Activated T-helper 1 cell treated with anti-CD3 and anti-CD28 coated beads, Interleukin-12 subunit alpha, Interleukin-12 subunit beta, Interleukin-2, Interleukin-4 antibody, amounts not matched to agents 30 ng/mL and 10 ng/mL and 1 ng/mL, durations not matched to agents 14 hours and 24 hours and 36 hours (primary cell): ENCODE measurements at regions not wholly inside any gene's neighbourhood (a gene's known extent, or its start where the extent isn't known, plus 50 kb on each side); places are given as distances from the start of the nearest gene placed in this dataset.

ENCODE experiments used
- DNase-seq: peaks from one replicate; pipeline ENCODE4 v3.0.0; 2021; ENCODE audit warnings: low spot score
- H3K27ac Mint-ChIP-seq: one replicate; pipeline ENCODE4 v1.8.0; 2021; ENCODE audit warnings: mild to moderate bottlenecking, mixed read lengths
- H3K27me3 Mint-ChIP-seq: one replicate; pipeline ENCODE4 v1.8.0; 2022; ENCODE audit warnings: mild to moderate bottlenecking, moderate library complexity, mixed read lengths; ENCODE audit not compliant: insufficient read depth
- H3K36me3 Mint-ChIP-seq: one replicate; pipeline ENCODE4 v1.8.0; 2021; ENCODE audit warnings: low read depth, mixed read lengths
- H3K4me1 Mint-ChIP-seq: one replicate; pipeline ENCODE4 v1.8.0; 2021; ENCODE audit warnings: low read depth, mixed read lengths
- H3K4me3 Mint-ChIP-seq: one replicate; pipeline ENCODE4 v1.8.0; 2021; ENCODE audit warnings: mild to moderate bottlenecking, moderate library complexity, mixed read lengths
- H3K9me3 Mint-ChIP-seq: one replicate; pipeline ENCODE4 v1.8.0; 2021; ENCODE audit warnings: mixed read lengths
- intact Hi-C: fragments of 100-400 bp; cut with micrococcal nuclease; formaldehyde crosslinking; loops from one replicate; pipeline ENCODE4 v1.15.1; 2024

- Mint-ChIP-seq H3K27me3 (peaks cover 5% of the 10 kb centered on the region), H3K4me1 (no peaks in the 10 kb centered on the region), H3K9me3 (no peaks in the 10 kb centered on the region), H3K27ac (no peak overlapping the region), H3K36me3 (no peaks in the 10 kb centered on the region), H3K4me3 (no peak overlapping the region)
- intact Hi-C loops: no loop called here
- DNase-seq: no peak
Observed at GRCh38 chr9:80107931-80108660, 536.3 kb downstream of the TLE4 start.

GRCh38 chr9:80097476-80097875 is 525.7 kb downstream of the TLE4 start:
- no peaks in the 10 kb centered on the region for H3K9me3 Mint-ChIP-seq
- no peak for DNase-seq
- H3K27ac Mint-ChIP-seq: no peak overlapping the region

GRCh38 chr9:80094176-80094771 is 522.5 kb downstream of the TLE4 start:
- no peaks in the 10 kb centered on the region for H3K36me3 Mint-ChIP-seq
- H3K4me1 Mint-ChIP-seq: no peaks in the 10 kb centered on the region
- H3K9me3 Mint-ChIP-seq: no peaks in the 10 kb centered on the region
- intact Hi-C loops: no loop called here
- H3K27me3 Mint-ChIP-seq: no peaks in the 10 kb centered on the region
- no peak for DNase-seq
- H3K4me3 Mint-ChIP-seq: no peak overlapping the region
- no peak overlapping the region for H3K27ac Mint-ChIP-seq

More at GRCh38 chr9:80097476-80097875, 525.7 kb downstream of the TLE4 start:
- Mint-ChIP-seq H3K4me3 (no peak overlapping the region), H3K27me3 (no peaks in the 10 kb centered on the region), H3K36me3 (no peaks in the 10 kb centered on the region), H3K4me1 (no peaks in the 10 kb centered on the region)
- intact Hi-C loops: no loop called here

- Mint-ChIP-seq H3K4me3 (no peak overlapping the region), H3K27me3 (no peaks in the 10 kb centered on the region), H3K36me3 (no peaks in the 10 kb centered on the region), H3K27ac (no peak overlapping the region), H3K4me1 (no peaks in the 10 kb centered on the region), H3K9me3 (no peaks in the 10 kb centered on the region)
- intact Hi-C loops: no loop called here
- DNase-seq: no peak
Observed at GRCh38 chr9:80093695-80094094, 521.9 kb downstream of the TLE4 start.

- no peak for DNase-seq
- no peak overlapping the region for H3K4me3 Mint-ChIP-seq
- H3K27me3 Mint-ChIP-seq: no peaks in the 10 kb centered on the region
- H3K27ac Mint-ChIP-seq: no peak overlapping the region
- H3K4me1 Mint-ChIP-seq: no peaks in the 10 kb centered on the region
- intact Hi-C loops: no loop called here
- H3K9me3 Mint-ChIP-seq: no peaks in the 10 kb centered on the region
- no peaks in the 10 kb centered on the region for H3K36me3 Mint-ChIP-seq
Observed at GRCh38 chr9:80091526-80091925, 519.8 kb downstream of the TLE4 start.

GRCh38 chr9:80090317-80090716 is 518.6 kb downstream of the TLE4 start:
- Mint-ChIP-seq H3K36me3 (no peaks in the 10 kb centered on the region), H3K27me3 (no peaks in the 10 kb centered on the region), H3K27ac (no peak overlapping the region), H3K4me1 (no peaks in the 10 kb centered on the region), H3K4me3 (no peak overlapping the region), H3K9me3 (no peaks in the 10 kb centered on the region)
- DNase-seq: no peak
- intact Hi-C loops: no loop called here

GRCh38 chr9:80086822-80087345 is 515.1 kb downstream of the TLE4 start:
- no peaks in the 10 kb centered on the region for H3K27me3 Mint-ChIP-seq
- no peaks in the 10 kb centered on the region for H3K4me1 Mint-ChIP-seq
- no peaks in the 10 kb centered on the region for H3K36me3 Mint-ChIP-seq
- DNase-seq: no peak
- H3K9me3 Mint-ChIP-seq: no peaks in the 10 kb centered on the region
- H3K4me3 Mint-ChIP-seq: no peak overlapping the region
- H3K27ac Mint-ChIP-seq: no peak overlapping the region
- intact Hi-C loops: no loop called here

DNA sequence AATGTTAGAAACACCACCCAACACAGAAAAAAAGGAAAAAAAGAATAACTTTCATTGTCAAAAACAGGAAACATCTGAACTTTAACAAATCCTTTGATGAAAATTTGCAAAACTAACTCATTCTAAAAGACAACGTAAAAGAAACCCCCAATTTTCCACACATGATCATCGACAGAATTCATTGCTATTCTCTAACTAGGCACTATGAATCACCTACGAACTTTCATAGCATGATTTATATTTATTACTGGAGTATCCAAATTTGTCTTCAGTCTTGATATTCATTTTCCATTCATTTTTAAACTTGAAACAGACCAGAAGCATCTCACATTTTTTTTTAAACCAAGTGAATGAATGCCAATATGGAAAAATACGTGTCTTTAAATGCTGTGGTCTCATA is 514.6 kb downstream of the TLE4 start:
- H3K36me3 Mint-ChIP-seq: no peaks in the 10 kb centered on the region
- no peak overlapping the region for H3K27ac Mint-ChIP-seq
- H3K9me3 Mint-ChIP-seq: no peaks in the 10 kb centered on the region
- intact Hi-C loops: no loop called here
- H3K27me3 Mint-ChIP-seq: no peaks in the 10 kb centered on the region
- DNase-seq: no peak
- H3K4me1 Mint-ChIP-seq: no peaks in the 10 kb centered on the region
- H3K4me3 Mint-ChIP-seq: no peak overlapping the region

- H3K27me3 Mint-ChIP-seq: no peaks in the 10 kb centered on the region
- no peaks in the 10 kb centered on the region for H3K4me1 Mint-ChIP-seq
- no peaks in the 10 kb centered on the region for H3K9me3 Mint-ChIP-seq
- no peak overlapping the region for H3K27ac Mint-ChIP-seq
- H3K36me3 Mint-ChIP-seq: no peaks in the 10 kb centered on the region
- H3K4me3 Mint-ChIP-seq: no peak overlapping the region
- intact Hi-C loops: no loop called here
- no peak for DNase-seq
Observed at GRCh38 chr9:80085668-80086067, 513.9 kb downstream of the TLE4 start.

GRCh38 chr9:80082213-80082612 is 510.4 kb downstream of the TLE4 start:
- no peak for DNase-seq
- H3K27ac Mint-ChIP-seq: no peak overlapping the region
- intact Hi-C loops: no loop called here
- no peaks in the 10 kb centered on the region for H3K4me1 Mint-ChIP-seq
- no peaks in the 10 kb centered on the region for H3K27me3 Mint-ChIP-seq
- no peaks in the 10 kb centered on the region for H3K9me3 Mint-ChIP-seq
- no peak overlapping the region for H3K4me3 Mint-ChIP-seq
- no peaks in the 10 kb centered on the region for H3K36me3 Mint-ChIP-seq

DNA sequence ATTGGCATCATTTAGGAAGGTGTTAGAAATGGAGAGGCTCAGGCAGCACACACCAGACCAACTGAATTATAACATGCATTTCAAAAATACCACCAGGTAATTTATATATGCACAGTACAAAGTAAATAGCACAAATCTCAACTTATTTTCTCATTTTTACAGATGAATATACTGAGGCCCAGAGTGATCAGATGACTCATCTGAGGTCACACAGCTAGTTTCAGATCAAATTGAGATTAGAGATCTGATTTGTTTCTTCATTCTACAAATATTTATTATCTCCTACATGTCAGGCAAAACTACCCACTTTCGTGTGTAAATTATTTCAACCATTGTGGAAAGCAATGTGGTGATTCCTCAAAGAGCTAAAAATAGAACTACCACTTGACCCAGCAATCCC is 507.1 kb downstream of the TLE4 start:
- H3K36me3 Mint-ChIP-seq: no peaks in the 10 kb centered on the region
- H3K4me3 Mint-ChIP-seq: no peak overlapping the region
- intact Hi-C loops: no loop called here

DNA sequence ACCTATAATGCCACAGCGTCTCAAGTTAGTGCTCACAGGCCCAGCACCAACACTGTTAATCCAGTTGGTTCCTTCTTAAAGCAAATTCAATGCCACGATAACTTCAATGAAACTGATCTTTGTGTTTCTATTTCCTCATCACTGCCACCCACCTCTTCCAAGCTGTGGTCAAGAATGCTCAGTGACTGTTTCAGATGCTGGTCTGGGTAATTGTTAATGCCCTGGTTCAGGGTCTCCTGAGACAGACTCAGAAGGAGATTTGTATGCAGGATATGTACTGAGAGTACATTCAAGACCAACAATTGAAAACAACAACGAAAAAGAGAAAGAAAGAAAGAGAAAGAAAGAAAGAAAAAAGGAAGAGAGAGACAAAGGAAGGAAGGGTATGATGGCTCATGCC is 505.3 kb downstream of the TLE4 start:
- no peaks in the 10 kb centered on the region for H3K9me3 Mint-ChIP-seq
- no peaks in the 10 kb centered on the region for H3K36me3 Mint-ChIP-seq
- H3K27ac Mint-ChIP-seq: no peak overlapping the region
- no peak for DNase-seq
- H3K4me3 Mint-ChIP-seq: no peak overlapping the region
- H3K27me3 Mint-ChIP-seq: no peaks in the 10 kb centered on the region
- intact Hi-C loops: no loop called here
- no peaks in the 10 kb centered on the region for H3K4me1 Mint-ChIP-seq

More for the DNA sequence above, 507.1 kb downstream of the TLE4 start:
- Mint-ChIP-seq H3K27ac (no peak overlapping the region), H3K9me3 (no peaks in the 10 kb centered on the region), H3K27me3 (no peaks in the 10 kb centered on the region), H3K4me1 (no peaks in the 10 kb centered on the region)
- DNase-seq: no peak

DNA sequence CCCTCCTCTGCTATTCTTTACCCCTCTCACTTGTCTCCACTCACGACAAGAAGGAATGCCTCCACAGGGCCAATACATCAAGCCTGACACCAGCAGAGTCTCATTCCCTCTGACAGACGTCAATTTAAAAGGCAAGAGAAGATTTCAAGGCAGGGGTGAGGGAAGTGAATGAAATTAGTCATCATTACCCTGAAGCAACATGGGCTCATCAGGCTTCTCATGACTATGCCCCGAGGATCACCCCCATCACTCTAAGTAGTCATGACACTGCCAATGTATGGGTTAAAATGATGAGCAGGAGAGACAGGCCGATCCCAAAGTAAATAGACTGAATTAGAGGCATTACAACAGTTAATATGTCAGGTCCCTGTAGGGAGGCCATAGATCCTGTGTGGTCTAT is 504.4 kb downstream of the TLE4 start:
- H3K9me3 Mint-ChIP-seq: no peaks in the 10 kb centered on the region
- H3K4me1 Mint-ChIP-seq: no peaks in the 10 kb centered on the region
- H3K36me3 Mint-ChIP-seq: no peaks in the 10 kb centered on the region
- H3K27ac Mint-ChIP-seq: no peak overlapping the region
- DNase-seq: no peak
- H3K4me3 Mint-ChIP-seq: no peak overlapping the region
- intact Hi-C loops: no loop called here
- H3K27me3 Mint-ChIP-seq: no peaks in the 10 kb centered on the region
